ENCODE measurements at regions not wholly inside any gene's neighbourhood (a gene's known extent, or its start where the extent isn't known, plus 50 kb on each side); places are given as distances from the start of the nearest gene placed in this dataset.

GRCh38 chr17:22411185-22411784, 719.0 kb downstream of the KCNJ18 start:
- DNase-seq (ENCODE audit: insufficient read length, low spot score) = no peak
- FAIRE-seq = no peak
- no peak for TF ChIP-seq CTCF (IDR thresholded peaks at IDR 0.05; ENCODE audit: insufficient read depth, missing control alignments)

- TF ChIP-seq CTCF (IDR thresholded peaks at IDR 0.05; ENCODE audit: insufficient read depth, missing control alignments) = no peak
- DNase-seq (ENCODE audit: insufficient read length, low spot score) (no peak), FAIRE-seq (no peak)
Observed at GRCh38 chr17:22435231-22435974, 743.1 kb downstream of the KCNJ18 start.

GRCh38 chr17:22441776-22442175, 749.5 kb downstream of the KCNJ18 start:
- DNase-seq (ENCODE audit: insufficient read length, low spot score) (no peak), FAIRE-seq (no peak)
- no peak for TF ChIP-seq CTCF (IDR thresholded peaks at IDR 0.05; ENCODE audit: insufficient read depth, missing control alignments)

- TF ChIP-seq CTCF (IDR thresholded peaks at IDR 0.05; ENCODE audit: insufficient read depth, missing control alignments) = no peak
- DNase-seq (ENCODE audit: insufficient read length, low spot score) = no peak
- no peak for FAIRE-seq
Observed at GRCh38 chr17:22443061-22443460, 750.7 kb downstream of the KCNJ18 start.

DNA sequence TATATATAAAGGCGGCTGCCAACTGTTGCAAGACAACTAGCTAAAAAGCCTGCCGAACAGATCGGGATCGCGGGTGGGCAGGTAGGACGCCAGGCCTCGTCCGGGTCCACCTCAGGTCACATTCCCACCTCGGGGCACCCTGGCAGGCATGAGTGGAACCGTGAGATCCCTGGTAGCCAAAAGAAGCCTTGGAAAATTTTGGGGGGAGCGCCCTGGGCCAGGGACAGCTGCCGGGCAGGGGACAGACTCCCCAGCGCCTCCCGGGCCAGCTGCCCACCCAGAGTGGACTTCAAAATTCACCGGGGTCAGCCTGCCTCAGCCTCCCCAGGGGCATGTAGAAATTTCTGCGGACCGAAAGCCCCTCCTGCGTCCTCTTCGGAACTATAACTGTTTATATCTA, 760.9 kb downstream of the KCNJ18 start:
- FAIRE-seq (no peak), DNase-seq (ENCODE audit: insufficient read length, low spot score) (no peak)
- TF ChIP-seq CTCF (IDR thresholded peaks at IDR 0.05; ENCODE audit: insufficient read depth, missing control alignments) = no peak

GRCh38 chr17:22454070-22454999, 762.0 kb downstream of the KCNJ18 start:
- DNase-seq (ENCODE audit: insufficient read length, low spot score) = no peak
- no peak for TF ChIP-seq CTCF (IDR thresholded peaks at IDR 0.05; ENCODE audit: insufficient read depth, missing control alignments)
- no peak for FAIRE-seq
